Kidney tubule cell (primary cell): ENCODE measurements at regions not wholly inside any gene's neighbourhood (a gene's known extent, or its start where the extent isn't known, plus 50 kb on each side); places are given as distances from the start of the nearest gene placed in this dataset.

Source experiments
- DNase-seq: peaks from one replicate; pipeline ENCODE4 v3.0.0-alpha.2; 2018; ENCODE audit warnings: low spot score

DNA sequence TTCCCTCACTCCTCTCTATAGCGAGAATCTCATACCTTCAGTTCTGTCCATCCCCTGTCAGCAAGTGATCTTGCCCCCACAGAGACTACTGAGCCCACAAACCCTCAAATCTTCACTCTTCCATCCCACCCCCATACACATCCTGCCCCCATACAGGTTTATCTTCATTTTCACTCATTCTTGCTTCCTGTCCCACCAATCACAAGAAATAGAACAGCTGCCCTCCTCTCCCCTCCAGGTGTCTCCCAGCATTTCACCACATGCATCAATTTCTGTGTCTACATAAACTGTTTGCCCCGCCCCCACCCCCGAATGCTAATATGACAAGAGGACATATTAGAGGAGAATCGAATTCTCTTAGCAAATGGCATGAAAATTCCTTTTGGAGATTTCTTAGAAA, 54.9 kb upstream of the CARMIL1 start:
- DNase-seq, result no peak

DNA sequence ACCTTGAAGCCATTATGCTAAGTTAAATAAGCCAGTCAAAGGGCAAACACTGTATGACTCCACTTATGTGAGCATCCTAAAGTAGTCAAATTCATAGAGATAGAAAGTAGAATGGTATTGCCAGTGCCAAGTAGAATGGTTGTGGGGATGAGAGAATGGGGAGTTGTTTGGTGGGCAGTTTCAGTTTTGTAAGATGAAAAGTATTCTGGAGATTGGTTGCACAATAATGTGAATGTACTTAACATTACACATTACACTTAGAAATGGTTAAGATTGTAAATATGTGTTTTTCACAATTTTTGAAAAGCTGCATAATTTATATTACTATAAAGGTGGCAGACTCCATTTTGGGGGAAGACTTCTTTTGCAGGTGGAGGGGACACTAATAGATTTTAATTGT, 51.3 kb upstream of the CARMIL1 start:
- no peak for DNase-seq
